Panc1 (cell line): ENCODE measurements at regions not wholly inside any gene's neighbourhood (a gene's known extent, or its start where the extent isn't known, plus 50 kb on each side); places are given as distances from the start of the nearest gene placed in this dataset.
"Not testable (repeated sequence)": the region's sequence is repeated elsewhere in the genome, so short reads cannot be mapped to it uniquely, and the experiment has no call there.

Source experiments
- ATAC-seq: fragments of 200-7000 bp; cut with Tn5 transposase; 2 replicates; pipeline ENCODE4 v1.9.1; 2020; ENCODE audit warnings: mild to moderate bottlenecking, moderate library complexity
- BruUV-seq: library from RNA; stranded (reverse); fragments of 400-500 nt; replicated peaks from 2 replicates; lab custom pipeline; 2021; lab: Mats Ljungman, UMichigan
- CTCF ChIA-PET: fragments of 300-600 bp; sonication (Branson Sonifier 250); formaldehyde crosslinking; loops from one replicate; lab custom pipeline; 2022; ENCODE audit warnings: antibody characterized with exemption; lab: Charles Lee
- POLR2A ChIA-PET: fragments of 300-600 bp; sonication (Branson Sonifier 250); formaldehyde crosslinking; loops from one replicate; lab custom pipeline; 2022; ENCODE audit warnings: antibody characterized with exemption; lab: Charles Lee
- DNase-seq: peaks from one replicate; pipeline ENCODE4 v3.0.0-alpha.2; 2010; ENCODE audit warnings: low read depth, low spot score
- H3K27ac ChIP-seq: 2 replicates; pipeline ENCODE4 v1.5.1; 2011; ENCODE audit warnings: mild to moderate bottlenecking, low read length, inconsistent platforms
- H3K27me3 ChIP-seq: fragments of 200-500 bp; sonication (Bioruptor generic); 2 replicates; pipeline ENCODE4 v1.6.0; 2014; ENCODE audit warnings: low read length, inconsistent platforms; ENCODE audit not compliant: control insufficient read depth, insufficient read depth
- H3K36me3 ChIP-seq: fragments of 200-500 bp; sonication (Bioruptor generic); 2 replicates; pipeline ENCODE4 v1.5.1; 2014; ENCODE audit warnings: inconsistent platforms, mild to moderate bottlenecking, low read length, moderate library complexity; ENCODE audit not compliant: control insufficient read depth, insufficient read depth
- H3K4me1 ChIP-seq: 2 replicates; pipeline ENCODE4 v1.5.1; 2011; ENCODE audit warnings: inconsistent platforms, mild to moderate bottlenecking, low read length, moderate library complexity; ENCODE audit not compliant: control insufficient read depth, insufficient read depth
- H3K4me3 ChIP-seq, 2 experiments: 2 replicates each; pipeline ENCODE4 v1.5.1; 2011 to 2012; ENCODE audit warnings: low read depth in 2 of 2, low read length in 2 of 2, mild to moderate bottlenecking in 2 of 2, inconsistent platforms in 1 of 2, moderate library complexity in 1 of 2
- H3K9me3 ChIP-seq: fragments of 200-500 bp; sonication (Bioruptor generic); 2 replicates; pipeline ENCODE4 v1.5.1; 2014; ENCODE audit warnings: low read depth, mild to moderate bottlenecking, inconsistent platforms, low read length, moderate library complexity; ENCODE audit not compliant: control insufficient read depth, insufficient read depth
- POLR2AphosphoS5 ChIP-seq: IDR thresholded peaks from 2 replicates; pipeline ENCODE4 v1.6.1; 2012; ENCODE audit warnings: mild to moderate bottlenecking, low read depth, low read length, moderate library complexity
- SIN3A ChIP-seq: IDR thresholded peaks from 2 replicates; pipeline ENCODE4 v1.6.1; 2012; ENCODE audit warnings: low read depth, mild to moderate bottlenecking, low read length, moderate library complexity, borderline replicate concordance; ENCODE audit not compliant: insufficient read depth
- TCF7L2 ChIP-seq: IDR thresholded peaks from 2 replicates; pipeline ENCODE4 v1.6.1; 2011; ENCODE audit warnings: mild to moderate bottlenecking, low read depth, low read length, inconsistent platforms
- in situ Hi-C: cut with HindIII; loops from 2 replicates; pipeline ENCODE4 v1.10.0; 2016; ENCODE audit warnings: low sequenced_read_pairs, low pct_unique_long_range_greater_than_20kb
- intact Hi-C: fragments of 100-400 bp; cut with micrococcal nuclease; formaldehyde crosslinking; loops from one replicate; pipeline ENCODE4 v1.10.0; 2022; ENCODE audit not compliant: unreplicated experiment
- TF ChIP-seq, protein P1 (sequence below): fragments of 450-650 bp; IDR thresholded peaks from 2 replicates; pipeline ENCODE4 v1.5.1; 2017; ENCODE audit warnings: mild to moderate bottlenecking
- TF ChIP-seq, protein P2 (sequence below), 2 experiments: IDR thresholded peaks; 2 replicates each; pipeline ENCODE4 v1.6.1; 2011 to 2012; ENCODE audit warnings: low read depth in 2 of 2, control low read depth in 1 of 2, low read length in 1 of 2, mild to moderate bottlenecking in 1 of 2, moderate library complexity in 1 of 2; ENCODE audit not compliant: insufficient read depth in 1 of 2

DNA sequence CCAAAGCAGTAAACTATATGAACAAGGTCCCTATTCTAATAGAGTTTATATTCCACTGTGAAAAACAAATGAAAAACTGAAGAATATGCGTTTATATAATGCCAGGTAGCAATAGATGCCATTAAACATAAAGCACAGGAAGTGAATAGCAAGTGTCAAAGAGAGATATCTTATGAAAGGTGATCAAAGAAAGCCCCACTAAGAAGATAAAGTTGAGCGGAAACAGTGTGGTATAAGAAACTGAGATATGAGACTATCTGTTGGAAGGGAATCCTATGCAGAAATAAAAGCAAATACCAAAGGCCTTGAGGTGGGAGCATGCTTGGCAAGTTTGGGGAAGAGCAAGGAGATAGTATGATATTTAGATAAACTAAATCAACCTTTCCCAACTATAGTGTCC is 123.1 kb upstream of the FAR2 start:
- no peaks in the 10 kb centered on the region for H3K9me3 ChIP-seq
- in situ Hi-C loops (no loop called here), intact Hi-C loops (no loop called here)
- no peaks in the 10 kb centered on the region for H3K36me3 ChIP-seq
- ChIA-PET CTCF (no interaction called here), POLR2A (no interaction called here)
- BruUV-seq = no TSS peak
- H3K27me3 ChIP-seq = no peaks in the 10 kb centered on the region
- no peak for DNase-seq
- H3K27ac ChIP-seq = no peak overlapping the region
- no peak overlapping the region for H3K4me3 ChIP-seq
- no peaks in the 10 kb centered on the region for H3K4me1 ChIP-seq
- no peak for ATAC-seq
- TF ChIP-seq POLR2AphosphoS5 (no peak), TCF7L2 (no peak), SIN3A (no peak)
- TF ChIP-seq, protein P1, sequence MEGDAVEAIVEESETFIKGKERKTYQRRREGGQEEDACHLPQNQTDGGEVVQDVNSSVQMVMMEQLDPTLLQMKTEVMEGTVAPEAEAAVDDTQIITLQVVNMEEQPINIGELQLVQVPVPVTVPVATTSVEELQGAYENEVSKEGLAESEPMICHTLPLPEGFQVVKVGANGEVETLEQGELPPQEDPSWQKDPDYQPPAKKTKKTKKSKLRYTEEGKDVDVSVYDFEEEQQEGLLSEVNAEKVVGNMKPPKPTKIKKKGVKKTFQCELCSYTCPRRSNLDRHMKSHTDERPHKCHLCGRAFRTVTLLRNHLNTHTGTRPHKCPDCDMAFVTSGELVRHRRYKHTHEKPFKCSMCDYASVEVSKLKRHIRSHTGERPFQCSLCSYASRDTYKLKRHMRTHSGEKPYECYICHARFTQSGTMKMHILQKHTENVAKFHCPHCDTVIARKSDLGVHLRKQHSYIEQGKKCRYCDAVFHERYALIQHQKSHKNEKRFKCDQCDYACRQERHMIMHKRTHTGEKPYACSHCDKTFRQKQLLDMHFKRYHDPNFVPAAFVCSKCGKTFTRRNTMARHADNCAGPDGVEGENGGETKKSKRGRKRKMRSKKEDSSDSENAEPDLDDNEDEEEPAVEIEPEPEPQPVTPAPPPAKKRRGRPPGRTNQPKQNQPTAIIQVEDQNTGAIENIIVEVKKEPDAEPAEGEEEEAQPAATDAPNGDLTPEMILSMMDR = no peak
- TF ChIP-seq, protein P2, sequence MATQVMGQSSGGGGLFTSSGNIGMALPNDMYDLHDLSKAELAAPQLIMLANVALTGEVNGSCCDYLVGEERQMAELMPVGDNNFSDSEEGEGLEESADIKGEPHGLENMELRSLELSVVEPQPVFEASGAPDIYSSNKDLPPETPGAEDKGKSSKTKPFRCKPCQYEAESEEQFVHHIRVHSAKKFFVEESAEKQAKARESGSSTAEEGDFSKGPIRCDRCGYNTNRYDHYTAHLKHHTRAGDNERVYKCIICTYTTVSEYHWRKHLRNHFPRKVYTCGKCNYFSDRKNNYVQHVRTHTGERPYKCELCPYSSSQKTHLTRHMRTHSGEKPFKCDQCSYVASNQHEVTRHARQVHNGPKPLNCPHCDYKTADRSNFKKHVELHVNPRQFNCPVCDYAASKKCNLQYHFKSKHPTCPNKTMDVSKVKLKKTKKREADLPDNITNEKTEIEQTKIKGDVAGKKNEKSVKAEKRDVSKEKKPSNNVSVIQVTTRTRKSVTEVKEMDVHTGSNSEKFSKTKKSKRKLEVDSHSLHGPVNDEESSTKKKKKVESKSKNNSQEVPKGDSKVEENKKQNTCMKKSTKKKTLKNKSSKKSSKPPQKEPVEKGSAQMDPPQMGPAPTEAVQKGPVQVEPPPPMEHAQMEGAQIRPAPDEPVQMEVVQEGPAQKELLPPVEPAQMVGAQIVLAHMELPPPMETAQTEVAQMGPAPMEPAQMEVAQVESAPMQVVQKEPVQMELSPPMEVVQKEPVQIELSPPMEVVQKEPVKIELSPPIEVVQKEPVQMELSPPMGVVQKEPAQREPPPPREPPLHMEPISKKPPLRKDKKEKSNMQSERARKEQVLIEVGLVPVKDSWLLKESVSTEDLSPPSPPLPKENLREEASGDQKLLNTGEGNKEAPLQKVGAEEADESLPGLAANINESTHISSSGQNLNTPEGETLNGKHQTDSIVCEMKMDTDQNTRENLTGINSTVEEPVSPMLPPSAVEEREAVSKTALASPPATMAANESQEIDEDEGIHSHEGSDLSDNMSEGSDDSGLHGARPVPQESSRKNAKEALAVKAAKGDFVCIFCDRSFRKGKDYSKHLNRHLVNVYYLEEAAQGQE (IDR thresholded peaks at IDR 0.05; ENCODE audit: insufficient read depth in 1 of 2, low read depth in 2 of 2, low read length in 1 of 2) = no peak

DNA sequence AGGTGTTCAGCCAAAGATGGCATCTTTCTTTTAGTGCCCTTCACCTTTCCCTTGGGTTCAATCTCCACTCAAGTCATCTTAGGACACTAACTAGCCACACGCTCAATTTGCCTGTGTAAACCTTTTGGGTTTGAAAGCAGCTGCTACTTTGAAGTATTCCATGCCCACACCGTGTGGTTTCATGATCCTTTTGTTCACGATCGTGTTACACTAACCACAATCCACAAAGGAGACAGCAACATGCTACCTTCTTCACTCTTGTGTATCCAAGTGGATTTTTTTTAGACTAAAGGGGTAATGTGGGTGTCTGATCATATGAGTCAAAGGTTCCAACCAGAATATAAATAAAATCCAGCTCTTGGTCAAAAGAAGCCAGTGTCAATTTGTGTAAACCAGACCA is 122.7 kb upstream of the FAR2 start:
- no peaks in the 10 kb centered on the region for H3K36me3 ChIP-seq
- no TSS peak for BruUV-seq
- in situ Hi-C loops (no loop called here), intact Hi-C loops (no loop called here)
- POLR2A ChIA-PET = no interaction called here
- no peak overlapping the region for H3K27ac ChIP-seq
- TF ChIP-seq, protein P1 = no peak
- H3K4me3 ChIP-seq = no peak overlapping the region
- CTCF ChIA-PET = no interaction called here
- H3K27me3 ChIP-seq = no peaks in the 10 kb centered on the region
- H3K4me1 ChIP-seq = no peaks in the 10 kb centered on the region
- H3K9me3 ChIP-seq = no peaks in the 10 kb centered on the region
- no peak for DNase-seq
- ATAC-seq = no peak

DNA sequence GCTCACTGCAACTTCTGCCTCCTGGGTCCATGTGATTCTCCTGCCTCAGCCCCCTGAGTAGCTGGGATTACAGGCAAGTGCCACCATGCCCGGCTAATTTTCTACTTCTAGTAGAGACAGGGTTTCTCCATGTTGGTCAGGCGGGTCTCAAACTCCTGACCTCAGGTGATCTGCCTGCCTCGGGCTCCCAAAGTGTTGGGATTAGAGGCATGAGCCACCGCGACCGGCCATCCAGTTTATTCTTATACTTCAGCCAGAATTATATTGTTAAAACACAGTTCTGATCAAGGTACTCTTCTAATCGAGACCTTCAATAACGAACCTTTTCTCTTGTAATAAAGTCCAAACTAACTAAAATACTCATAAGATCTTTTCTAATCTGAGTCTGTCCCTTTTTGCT is 119.6 kb upstream of the FAR2 start:
- H3K4me3 ChIP-seq, intact Hi-C loops, H3K27me3 ChIP-seq, H3K36me3 ChIP-seq, H3K4me1 ChIP-seq, POLR2A ChIA-PET, BruUV-seq, in situ Hi-C loops, H3K9me3 ChIP-seq, ATAC-seq, H3K27ac ChIP-seq, CTCF ChIA-PET, DNase-seq: not testable (repeated sequence)
